UCSD-AML1 (cell line): ENCODE measurements at regions not wholly inside any gene's neighbourhood (a gene's known extent, or its start where the extent isn't known, plus 50 kb on each side); places are given as distances from the start of the nearest gene placed in this dataset.
"Not testable (repeated sequence)": the region's sequence is repeated elsewhere in the genome, so short reads cannot be mapped to it uniquely, and the experiment has no call there.

ENCODE experiments used
- DNase-seq: peaks from one replicate; lab custom pipeline; 2025; ENCODE audit not compliant: unreplicated experiment; lab: John Stamatoyannopoulos, UW

DNA sequence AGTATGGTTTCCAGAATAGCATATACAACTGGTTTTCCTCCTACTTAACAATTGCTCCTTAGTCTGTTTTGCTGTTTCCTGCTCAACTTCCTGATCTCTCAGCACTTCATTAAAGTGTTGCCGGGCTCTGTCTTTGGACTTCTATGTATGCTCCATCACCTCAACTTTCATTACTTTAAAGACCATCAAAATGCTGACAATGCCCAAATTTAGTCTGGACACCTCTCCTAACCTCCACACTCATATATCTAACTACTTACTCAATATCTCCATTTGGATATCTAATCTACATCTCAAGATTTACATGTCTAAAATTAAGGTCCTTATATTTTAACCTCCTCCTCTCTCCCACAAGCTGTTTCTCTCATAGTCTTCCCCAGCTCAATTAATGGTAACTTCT is 54.4 kb upstream of the LGR5 start:
- DNase-seq: no peak

DNA sequence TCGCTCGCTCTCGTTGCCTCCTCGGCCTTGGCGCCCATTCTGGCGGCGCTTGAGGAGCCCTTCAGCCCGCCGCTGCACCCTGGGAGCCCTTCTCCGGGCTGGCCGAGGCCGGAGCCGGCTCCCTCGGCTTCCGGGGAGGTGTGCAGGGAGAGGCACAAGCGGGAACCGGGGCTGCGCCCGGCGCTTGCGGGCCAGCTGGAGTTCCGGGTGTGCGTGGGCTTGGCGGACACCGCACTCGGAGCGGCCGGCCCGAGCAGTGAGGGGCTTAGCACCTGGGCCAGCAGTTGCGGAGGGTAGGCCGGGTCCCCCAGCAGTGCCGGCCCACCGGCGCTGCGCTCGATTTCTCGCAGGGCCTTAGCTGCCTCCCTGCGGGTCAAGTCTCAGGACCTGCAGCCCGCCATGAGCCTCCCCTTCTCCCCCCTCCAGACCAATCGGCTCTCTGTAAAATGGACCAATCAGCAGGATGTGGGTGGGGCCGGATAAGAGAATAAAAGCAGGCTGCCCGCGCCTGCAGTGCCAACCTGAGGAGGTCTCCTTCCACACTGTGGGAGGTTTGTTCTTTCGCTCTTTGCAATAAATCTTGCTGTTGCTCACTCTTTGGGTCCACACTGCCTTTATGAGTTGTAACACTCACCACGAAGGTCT is 62.8 kb upstream of the LGR5 start:
- DNase-seq: not testable (repeated sequence)

DNA sequence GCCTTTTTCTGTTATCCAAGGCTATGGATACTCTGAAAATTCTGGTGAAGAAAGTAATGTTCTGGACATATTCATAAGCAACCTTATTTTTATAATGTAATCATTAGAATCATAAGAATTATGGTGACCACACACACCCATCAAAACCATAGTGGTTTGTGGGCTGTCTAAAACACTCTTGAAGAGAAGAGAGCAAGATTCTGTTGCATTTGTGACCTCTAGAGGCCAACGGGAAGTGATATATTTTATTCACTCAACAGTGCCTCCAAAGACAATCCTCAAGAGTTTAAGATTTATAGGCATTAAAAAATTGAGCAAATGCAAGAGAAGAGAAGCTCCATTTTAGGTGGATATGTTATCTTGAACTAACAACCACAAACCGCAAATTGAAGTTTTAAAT is 68.5 kb upstream of the LGR5 start:
- no peak for DNase-seq

DNA sequence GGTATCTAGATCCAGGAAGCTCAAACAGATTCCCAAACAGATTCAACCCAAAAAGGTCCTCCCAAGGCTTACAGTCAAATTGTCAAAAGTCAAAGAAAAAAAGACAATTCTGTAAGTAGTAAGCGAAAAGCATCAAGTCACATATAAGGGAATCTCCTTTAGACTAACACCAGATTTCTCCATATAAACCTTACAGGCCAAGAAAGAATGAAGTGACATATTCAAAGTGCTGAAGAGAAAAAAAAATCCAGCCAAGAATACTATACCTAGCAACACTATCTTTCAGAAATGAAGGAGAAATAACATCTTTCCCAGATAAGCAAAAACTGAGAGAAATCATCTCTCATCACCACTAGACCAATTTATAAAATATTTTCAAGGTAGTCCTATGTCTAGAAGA is 79.6 kb upstream of the LGR5 start:
- no peak for DNase-seq

- DNase-seq: no peak
Measured at GRCh38 chr12:71356569-71356968, 83.0 kb upstream of the LGR5 start.

DNA sequence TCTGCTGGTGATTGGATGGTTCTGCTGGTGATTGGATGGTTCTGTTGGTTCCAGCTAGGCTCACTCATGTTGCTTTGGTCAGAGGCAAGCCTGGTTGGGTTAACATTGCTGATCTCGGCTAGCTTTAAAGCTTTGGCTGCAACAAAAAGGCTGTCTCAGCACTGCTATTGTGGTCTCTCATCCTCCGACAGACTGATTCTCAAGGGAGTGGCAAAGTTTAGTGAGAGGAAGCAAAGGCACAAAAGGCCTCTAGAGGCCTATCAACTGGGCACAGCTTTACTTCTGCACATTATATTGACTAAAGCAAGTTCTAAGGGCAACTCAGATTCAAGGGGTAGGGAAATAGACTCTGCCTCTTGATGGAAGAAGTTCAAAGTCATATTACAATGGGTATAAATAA is 84.7 kb upstream of the LGR5 start:
- no peak for DNase-seq

DNA sequence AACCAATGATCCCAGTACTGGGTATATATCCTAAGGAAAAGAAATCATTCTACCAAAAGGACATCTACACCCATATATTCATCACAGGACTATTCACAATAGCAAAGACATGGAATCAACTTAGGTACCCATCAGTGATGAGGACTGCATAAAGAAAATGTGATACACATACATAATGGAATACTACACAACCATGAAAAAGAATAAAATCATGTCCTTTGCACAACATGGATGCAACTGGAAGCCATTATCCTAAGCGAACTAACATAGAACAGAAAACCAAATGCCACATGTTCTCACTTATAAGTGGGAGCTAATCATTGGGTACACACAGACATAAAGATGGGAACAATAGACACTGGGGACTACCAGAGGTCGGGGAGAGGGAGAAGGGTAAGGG is 86.0 kb upstream of the LGR5 start:
- no peak for DNase-seq

DNA sequence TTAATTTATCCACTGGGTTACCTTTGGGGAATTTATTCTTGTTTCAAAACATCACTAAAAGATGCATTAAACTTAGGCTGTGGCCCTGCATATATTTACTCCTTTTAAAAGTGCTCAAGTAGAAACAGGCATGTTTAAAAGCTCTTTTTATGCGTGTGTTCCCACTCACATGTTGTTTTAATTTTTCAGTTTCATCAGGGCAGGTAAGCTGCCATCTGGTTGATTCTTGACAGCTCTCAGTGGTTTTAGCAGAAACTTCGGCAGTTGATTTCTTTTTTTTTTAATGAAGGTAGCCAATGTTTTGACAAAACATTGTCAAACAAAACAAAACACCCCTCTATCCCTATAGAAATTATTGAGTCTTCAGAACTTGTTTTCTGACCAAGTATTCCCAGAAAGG is 89.6 kb upstream of the LGR5 start:
- no peak for DNase-seq

GRCh38 chr12:71338933-71339332 is 100.7 kb upstream of the LGR5 start:
- no peak for DNase-seq

DNA sequence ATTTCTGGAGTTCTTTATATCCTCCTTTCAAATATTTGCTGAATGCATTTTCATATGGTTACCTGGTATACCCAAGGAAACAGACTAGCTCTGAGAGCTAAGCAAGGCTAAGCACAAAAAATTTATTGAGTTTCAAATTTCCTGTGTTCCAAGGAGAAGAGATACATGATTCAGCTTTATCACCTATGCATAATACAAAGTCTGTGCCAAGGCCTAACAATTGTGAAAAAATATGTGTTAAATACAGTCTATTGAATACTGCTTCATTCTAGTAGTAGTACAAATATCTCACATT is 103.7 kb upstream of the LGR5 start:
- DNase-seq: no peak

- no peak for DNase-seq
Measured at GRCh38 chr12:71335151-71335962, 104.2 kb upstream of the LGR5 start.

DNA sequence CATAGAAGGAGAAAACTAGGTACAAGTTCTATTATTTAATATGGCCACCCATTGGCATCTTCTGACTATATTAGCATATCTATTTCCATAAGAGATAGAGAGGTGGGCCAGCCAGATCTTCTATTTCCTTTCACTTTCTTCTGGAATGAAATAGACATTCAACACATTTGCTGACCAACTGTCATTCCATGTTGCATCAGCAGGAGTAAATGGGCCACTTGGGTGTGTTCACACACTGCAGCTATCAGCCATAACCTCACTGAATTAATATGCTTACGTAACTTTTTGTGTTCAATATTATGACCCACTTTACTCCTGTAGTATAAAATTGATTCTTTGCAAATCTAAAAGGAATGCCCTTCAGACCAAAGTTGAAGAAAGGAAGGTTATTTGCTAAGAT is 106.2 kb upstream of the LGR5 start:
- no peak for DNase-seq

DNA sequence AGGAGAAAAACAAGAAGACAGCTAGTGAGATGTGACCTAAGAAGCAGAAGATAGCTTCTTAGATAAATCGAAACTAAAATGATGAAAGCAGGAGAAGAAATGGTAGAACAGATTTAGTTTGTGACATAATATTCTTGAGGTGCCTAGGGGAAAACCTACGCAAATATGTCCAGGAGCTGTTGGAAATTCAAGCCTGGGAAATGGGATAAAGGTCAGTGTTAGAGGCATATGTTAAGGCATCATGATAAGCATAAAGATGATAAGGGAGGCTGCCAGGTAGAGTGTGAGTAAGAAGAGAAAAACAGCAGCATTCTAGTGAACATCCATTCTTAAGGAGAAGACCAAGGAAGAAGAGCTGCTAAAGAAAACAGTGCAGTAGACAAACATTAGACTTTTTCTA is 109.6 kb upstream of the LGR5 start:
- DNase-seq: no peak

GRCh38 chr12:71321531-71321930 is 118.1 kb upstream of the LGR5 start:
- no peak for DNase-seq

- DNase-seq: no peak
Measured at GRCh38 chr12:71321130-71321529, 118.5 kb upstream of the LGR5 start.

GRCh38 chr12:71315328-71315985 is 124.1 kb upstream of the LGR5 start:
- DNase-seq: no peak

DNA sequence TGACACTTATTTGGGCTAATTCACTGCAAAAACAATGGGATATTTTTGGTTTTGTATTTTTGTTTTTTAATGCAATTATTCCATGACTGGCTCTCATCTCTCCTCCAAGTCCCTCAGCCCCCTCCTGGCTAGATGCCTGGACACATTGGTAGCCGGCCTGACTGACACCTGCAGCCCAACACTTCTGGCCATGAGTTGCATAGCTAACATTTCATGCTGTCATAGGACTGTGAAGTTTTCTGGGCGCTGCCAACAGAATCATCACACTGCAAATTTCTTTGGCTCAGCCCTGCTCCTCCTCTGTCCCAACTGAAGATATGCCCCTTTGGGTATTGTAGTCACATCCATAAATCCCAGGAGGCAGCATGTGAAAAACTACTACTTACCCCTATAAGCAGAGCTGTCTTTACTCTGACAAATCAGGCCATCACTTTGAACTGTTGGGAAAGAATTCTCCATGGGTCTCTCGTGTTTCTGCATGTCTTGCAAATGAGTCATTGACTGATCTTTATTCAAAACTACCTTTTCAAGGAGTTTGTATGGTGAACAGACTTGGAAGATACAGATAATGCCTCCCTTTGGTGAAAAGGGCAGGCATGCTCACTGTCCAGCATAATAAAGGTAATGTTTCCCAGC is 126.7 kb upstream of the LGR5 start:
- DNase-seq: no peak

GRCh38 chr12:71311611-71312010 is 128.0 kb upstream of the LGR5 start:
- not testable (repeated sequence) for DNase-seq

- DNase-seq: no peak
Measured at GRCh38 chr12:71306808-71307207, 132.8 kb upstream of the LGR5 start.

GRCh38 chr12:71304306-71304705 is 135.3 kb upstream of the LGR5 start:
- no peak for DNase-seq

DNA sequence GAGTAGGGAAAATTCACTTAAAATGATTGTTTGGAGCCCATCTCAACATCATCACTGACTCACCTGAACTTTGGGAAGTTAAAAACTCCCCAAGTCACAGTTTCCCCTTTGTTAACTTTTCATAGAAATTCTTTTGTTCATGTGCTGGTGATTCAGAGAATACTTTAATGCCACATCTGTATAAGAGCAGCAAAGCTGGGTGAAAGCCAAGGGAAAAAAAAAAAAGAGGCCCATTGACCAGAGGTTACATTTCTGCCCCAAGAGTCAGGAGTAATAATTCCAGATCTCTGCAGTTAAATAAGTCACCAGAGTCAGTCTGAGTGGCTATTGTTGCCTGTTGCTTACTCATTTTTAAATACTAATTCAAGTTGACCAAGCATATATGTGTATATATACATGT is 136.4 kb upstream of the LGR5 start:
- DNase-seq: no peak
